HG03457 (cell line): ENCODE measurements at regions not wholly inside any gene's neighbourhood (a gene's known extent, or its start where the extent isn't known, plus 50 kb on each side); places are given as distances from the start of the nearest gene placed in this dataset.

Experiments used
- ATAC-seq: cut with Tn5 transposase; IDR thresholded peaks from one replicate; pipeline ENCODE4 v1.9.1; 2021; ENCODE audit warnings: moderate number of reproducible peaks; ENCODE audit not compliant: unreplicated experiment

- ATAC-seq: no peak
Observed at GRCh38 chr3:25259871-25260270, 168.2 kb upstream of the RARB start.

- no peak for ATAC-seq
Observed at GRCh38 chr3:25262322-25262721, 165.7 kb upstream of the RARB start.

GRCh38 chr3:25265284-25265683 is 162.8 kb upstream of the RARB start:
- ATAC-seq: no peak

- ATAC-seq: no peak
Observed at GRCh38 chr3:25266677-25267076, 161.4 kb upstream of the RARB start.

GRCh38 chr3:25272090-25272489 is 156.0 kb upstream of the RARB start:
- no peak for ATAC-seq

- no peak for ATAC-seq
Observed at GRCh38 chr3:25273582-25274171, 154.4 kb upstream of the RARB start.

- ATAC-seq: no peak
Observed at GRCh38 chr3:25277503-25277902, 150.6 kb upstream of the RARB start.

- no peak for ATAC-seq
Observed at GRCh38 chr3:25281041-25281731, 146.9 kb upstream of the RARB start.

GRCh38 chr3:25281732-25282126 is 146.3 kb upstream of the RARB start:
- no peak for ATAC-seq

GRCh38 chr3:25283613-25284012 is 144.4 kb upstream of the RARB start:
- ATAC-seq: no peak

GRCh38 chr3:25284249-25284648 is 143.8 kb upstream of the RARB start:
- no peak for ATAC-seq

- ATAC-seq: no peak
Observed at GRCh38 chr3:25287291-25287884, 140.7 kb upstream of the RARB start.

GRCh38 chr3:25288413-25288812 is 139.7 kb upstream of the RARB start:
- no peak for ATAC-seq

- no peak for ATAC-seq
Observed at GRCh38 chr3:25289156-25289555, 138.9 kb upstream of the RARB start.

- ATAC-seq: no peak
Observed at GRCh38 chr3:25289663-25290062, 138.4 kb upstream of the RARB start.

GRCh38 chr3:25291481-25291905 is 136.6 kb upstream of the RARB start:
- ATAC-seq: no peak

- ATAC-seq: no peak
Observed at GRCh38 chr3:25292036-25292435, 136.0 kb upstream of the RARB start.

- no peak for ATAC-seq
Observed at GRCh38 chr3:25292595-25292994, 135.5 kb upstream of the RARB start.

GRCh38 chr3:25293736-25294135 is 134.3 kb upstream of the RARB start:
- ATAC-seq: no peak

- no peak for ATAC-seq
Observed at GRCh38 chr3:25294169-25294805, 133.8 kb upstream of the RARB start.

GRCh38 chr3:25297667-25298585 is 130.1 kb upstream of the RARB start:
- ATAC-seq: no peak
